Activated T-cell treated with anti-CD3 and anti-CD28 coated beads, Interleukin-2, amount 50 U/mL, for 72 hours (primary cell): ENCODE measurements at regions not wholly inside any gene's neighbourhood (a gene's known extent, or its start where the extent isn't known, plus 50 kb on each side); places are given as distances from the start of the nearest gene placed in this dataset.
"Not testable (repeated sequence)": the region's sequence is repeated elsewhere in the genome, so short reads cannot be mapped to it uniquely, and the experiment has no call there.

Experiments used
- ATAC-seq, 2 donors: fragments of 150-1000 bp; cut with Tn5 transposase; replicated peaks in 1 of 2; 2 replicates each; pipeline ENCODE4 v1.10.0; 2021; ENCODE audit warnings: moderate library complexity in 2 of 2, mild to moderate bottlenecking in 1 of 2
- DNase-seq, 2 donors: peaks; one replicate each; pipeline ENCODE4 v3.0.0; 2021 to 2022; ENCODE audit warnings: mixed read lengths in 1 of 2
- H3K27ac Mint-ChIP-seq: one replicate; pipeline ENCODE4 v1.8.0; 2022; ENCODE audit warnings: mild to moderate bottlenecking, moderate library complexity, mixed read lengths
- H3K27me3 Mint-ChIP-seq: one replicate; pipeline ENCODE4 v1.8.0; 2022; ENCODE audit warnings: low read depth, mixed read lengths
- H3K36me3 Mint-ChIP-seq, 2 donors: one replicate each; pipeline ENCODE4 v1.8.0; 2022; ENCODE audit warnings: mixed read lengths in 2 of 2, mild to moderate bottlenecking in 1 of 2; ENCODE audit not compliant: insufficient read depth in 2 of 2
- H3K4me1 Mint-ChIP-seq: one replicate; pipeline ENCODE4 v1.8.0; 2022; ENCODE audit warnings: low read depth, mixed read lengths
- H3K4me3 Mint-ChIP-seq, 2 donors: one replicate each; pipeline ENCODE4 v1.8.0; 2022; ENCODE audit warnings: mild to moderate bottlenecking in 2 of 2, mixed read lengths in 2 of 2, moderate library complexity in 2 of 2
- H3K9me3 Mint-ChIP-seq, 2 donors: one replicate each; pipeline ENCODE4 v1.8.0; 2022; ENCODE audit warnings: mixed read lengths in 2 of 2

GRCh38 chr22:41023299-41023623, 69.1 kb upstream of the EP300 start:
- no peak for DNase-seq
- Mint-ChIP-seq H3K27ac (no peak overlapping the region), H3K4me3 (peak overlapping the region; percentile 31 to 95), H3K9me3 (no peaks in the 10 kb centered on the region), H3K27me3 (no peaks in the 10 kb centered on the region), H3K36me3 (peaks cover 0 to 3% of the 10 kb centered on the region in 2 donors), H3K4me1 (peaks cover 16% of the 10 kb centered on the region)
- ATAC-seq: no peak

- Mint-ChIP-seq H3K4me1 (no peaks in the 10 kb centered on the region), H3K4me3 (no peak overlapping the region), H3K27me3 (no peaks in the 10 kb centered on the region), H3K9me3 (no peaks in the 10 kb centered on the region), H3K27ac (no peak overlapping the region), H3K36me3 (no peaks in the 10 kb centered on the region)
- DNase-seq: no peak
- ATAC-seq: no peak
These were observed 63.6 kb upstream of the EP300 start for GRCh38 chr22:41028841-41029240.

- Mint-ChIP-seq H3K4me1 (no peaks in the 10 kb centered on the region), H3K4me3 (no peak overlapping the region), H3K36me3 (no peaks in the 10 kb centered on the region), H3K9me3 (no peaks in the 10 kb centered on the region), H3K27me3 (no peaks in the 10 kb centered on the region), H3K27ac (no peak overlapping the region)
- no peak for DNase-seq
- ATAC-seq: no peak
These were observed 61.5 kb upstream of the EP300 start for GRCh38 chr22:41030891-41031290.

- no peaks in the 10 kb centered on the region for H3K36me3 Mint-ChIP-seq
- H3K27ac Mint-ChIP-seq: no peak overlapping the region
- ATAC-seq (no peak), DNase-seq (no peak)
- H3K27me3 Mint-ChIP-seq: peaks cover 7% of the 10 kb centered on the region
- no peaks in the 10 kb centered on the region for H3K9me3 Mint-ChIP-seq
- no peaks in the 10 kb centered on the region for H3K4me1 Mint-ChIP-seq
- no peak overlapping the region for H3K4me3 Mint-ChIP-seq
These were observed 57.7 kb upstream of the EP300 start for GRCh38 chr22:41034706-41035105.

- DNase-seq: no peak
These were observed 55.5 kb upstream of the EP300 start for GRCh38 chr22:41036924-41037323.

DNA sequence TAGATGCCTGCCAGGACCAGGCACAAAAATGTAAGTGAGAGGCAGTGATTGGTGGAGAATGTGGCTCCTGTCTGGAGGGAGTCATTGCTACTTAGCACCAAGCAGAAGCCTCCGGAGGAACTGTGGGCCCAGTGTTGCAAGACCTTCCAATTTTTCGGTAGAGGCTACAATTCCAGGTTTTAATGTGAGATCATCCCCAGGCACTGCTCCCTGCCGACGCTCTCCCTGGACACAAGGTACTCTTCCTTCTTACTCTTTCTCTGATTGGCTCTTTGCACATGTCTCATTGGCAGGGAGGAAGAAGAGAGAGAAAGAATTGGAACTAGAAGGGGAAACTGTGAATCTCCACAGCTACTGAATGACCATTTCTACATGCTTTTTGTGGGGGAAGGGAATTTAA, 53.7 kb upstream of the EP300 start:
- no peaks in the 10 kb centered on the region for H3K9me3 Mint-ChIP-seq
- H3K27me3 Mint-ChIP-seq: peaks cover 7% of the 10 kb centered on the region
- no peaks in the 10 kb centered on the region for H3K36me3 Mint-ChIP-seq
- H3K4me3 Mint-ChIP-seq: no peak overlapping the region
- no peaks in the 10 kb centered on the region for H3K4me1 Mint-ChIP-seq
- H3K27ac Mint-ChIP-seq: no peak overlapping the region
- ATAC-seq (no peak), DNase-seq (no peak)

More at GRCh38 chr22:41036924-41037323, 55.5 kb upstream of the EP300 start:
- Mint-ChIP-seq H3K9me3 (no peaks in the 10 kb centered on the region), H3K36me3 (no peaks in the 10 kb centered on the region), H3K27me3 (peaks cover 7% of the 10 kb centered on the region), H3K27ac (no peak overlapping the region), H3K4me1 (no peaks in the 10 kb centered on the region), H3K4me3 (no peak overlapping the region)
- no peak for ATAC-seq

DNA sequence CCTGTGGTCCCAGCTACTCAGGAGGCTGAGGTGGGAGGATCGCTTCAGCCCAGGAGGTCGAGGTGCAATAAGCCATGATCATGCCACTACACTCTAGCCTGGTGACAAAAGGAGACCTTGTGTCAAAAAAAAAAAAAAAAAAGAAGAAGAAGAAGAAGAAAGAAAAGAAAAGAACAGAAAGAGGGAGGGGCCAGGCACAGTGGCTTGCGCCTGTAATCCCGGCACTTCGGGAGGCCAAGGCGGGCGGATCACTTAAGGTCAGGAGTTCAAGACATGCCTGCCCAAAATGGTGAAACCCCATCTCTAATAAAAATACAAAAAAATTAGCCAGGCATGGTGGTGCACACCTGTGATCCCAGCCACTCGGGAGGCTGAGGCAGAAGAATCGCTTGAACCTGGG, 52.8 kb upstream of the EP300 start:
- not testable (repeated sequence) for H3K27ac Mint-ChIP-seq, H3K4me1 Mint-ChIP-seq, DNase-seq, ATAC-seq, H3K27me3 Mint-ChIP-seq, H3K9me3 Mint-ChIP-seq, H3K36me3 Mint-ChIP-seq, H3K4me3 Mint-ChIP-seq

DNA sequence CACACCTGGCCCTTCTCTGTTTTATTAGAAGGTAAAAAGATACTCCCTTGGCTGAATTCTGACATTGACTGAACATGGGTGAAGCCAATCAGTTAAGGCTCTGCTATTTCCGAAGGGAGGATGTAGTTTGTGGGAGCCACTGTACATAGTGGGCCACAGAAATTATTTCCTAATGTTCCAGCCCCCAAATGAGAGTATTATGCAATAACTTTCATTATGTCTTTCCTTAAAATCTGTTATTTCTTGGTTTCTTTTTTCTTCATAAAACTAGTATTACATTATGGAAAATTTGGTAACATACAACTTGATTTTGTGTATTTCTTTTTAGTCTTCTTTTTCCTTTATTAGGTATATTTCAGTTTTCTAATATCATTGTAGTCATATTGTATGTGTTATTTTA, 51.9 kb upstream of the EP300 start:
- Mint-ChIP-seq H3K4me3 (no peak overlapping the region), H3K27me3 (peaks cover 13% of the 10 kb centered on the region), H3K27ac (no peak overlapping the region), H3K4me1 (no peaks in the 10 kb centered on the region), H3K36me3 (no peaks in the 10 kb centered on the region), H3K9me3 (no peaks in the 10 kb centered on the region)
- no peak for ATAC-seq
- DNase-seq: no peak

GRCh38 chr22:41041532-41041931, 50.9 kb upstream of the EP300 start:
- peaks cover 13% of the 10 kb centered on the region for H3K27me3 Mint-ChIP-seq
- no peaks in the 10 kb centered on the region for H3K9me3 Mint-ChIP-seq
- no peak overlapping the region for H3K27ac Mint-ChIP-seq
- no peaks in the 10 kb centered on the region for H3K36me3 Mint-ChIP-seq
- no peak overlapping the region for H3K4me3 Mint-ChIP-seq
- H3K4me1 Mint-ChIP-seq: no peaks in the 10 kb centered on the region
- DNase-seq (no peak), ATAC-seq (no peak)
